ENCODE measurements at regions not wholly inside any gene's neighbourhood (a gene's known extent, or its start where the extent isn't known, plus 50 kb on each side); places are given as distances from the start of the nearest gene placed in this dataset.

- POLR2A ChIA-PET (ENCODE audit: unreplicated experiment): no interaction called here
- Histone ChIP-seq H3K4me3 (no peak overlapping the region), H3K4me2 (no peak overlapping the region), H3K4me1 (replicated peaks; ENCODE audit: insufficient read depth) (no peaks in the 10 kb centered on the region), H3K36me3 (ENCODE audit: low read depth) (no peaks in the 10 kb centered on the region), H3F3A (ENCODE audit: insufficient read depth, low read depth) (no peaks in the 10 kb centered on the region), H2AFZ (no peak overlapping the region), H3K27ac (no peak overlapping the region), H3K27me3 (ENCODE audit: insufficient read depth, low read depth) (no peaks in the 10 kb centered on the region), H3K9me2 (ENCODE audit: insufficient read depth) (no peaks in the 10 kb centered on the region), H3K79me2 (ENCODE audit: low read depth) (no peaks in the 10 kb centered on the region), H3K9me3 (ENCODE audit: insufficient read depth, low read depth) (no peaks in the 10 kb centered on the region), H4K20me1 (ENCODE audit: insufficient read depth) (no peaks in the 10 kb centered on the region)
- BruUV-seq (replicated peaks): no TSS peak
- no peak for TF ChIP-seq EZH2 (IDR thresholded peaks at IDR 0.05; ENCODE audit: low read depth)
- TF ChIP-seq, protein P1, sequence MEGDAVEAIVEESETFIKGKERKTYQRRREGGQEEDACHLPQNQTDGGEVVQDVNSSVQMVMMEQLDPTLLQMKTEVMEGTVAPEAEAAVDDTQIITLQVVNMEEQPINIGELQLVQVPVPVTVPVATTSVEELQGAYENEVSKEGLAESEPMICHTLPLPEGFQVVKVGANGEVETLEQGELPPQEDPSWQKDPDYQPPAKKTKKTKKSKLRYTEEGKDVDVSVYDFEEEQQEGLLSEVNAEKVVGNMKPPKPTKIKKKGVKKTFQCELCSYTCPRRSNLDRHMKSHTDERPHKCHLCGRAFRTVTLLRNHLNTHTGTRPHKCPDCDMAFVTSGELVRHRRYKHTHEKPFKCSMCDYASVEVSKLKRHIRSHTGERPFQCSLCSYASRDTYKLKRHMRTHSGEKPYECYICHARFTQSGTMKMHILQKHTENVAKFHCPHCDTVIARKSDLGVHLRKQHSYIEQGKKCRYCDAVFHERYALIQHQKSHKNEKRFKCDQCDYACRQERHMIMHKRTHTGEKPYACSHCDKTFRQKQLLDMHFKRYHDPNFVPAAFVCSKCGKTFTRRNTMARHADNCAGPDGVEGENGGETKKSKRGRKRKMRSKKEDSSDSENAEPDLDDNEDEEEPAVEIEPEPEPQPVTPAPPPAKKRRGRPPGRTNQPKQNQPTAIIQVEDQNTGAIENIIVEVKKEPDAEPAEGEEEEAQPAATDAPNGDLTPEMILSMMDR (conservative IDR thresholded peaks at IDR 0.05): no peak
- no peak for DNase-seq
- intact Hi-C loops (cut with micrococcal nuclease; ENCODE audit: unreplicated experiment): no loop called here
- CTCF ChIA-PET: no interaction called here
These were observed 88.0 kb upstream of the TMEM132C start for GRCh38 chr12:128178966-128179365.

GRCh38 chr12:128180166-128180565 lies 86.8 kb upstream of the TMEM132C start:
- no peaks in the 10 kb centered on the region for H3K36me3 ChIP-seq (ENCODE audit: low read depth)

GRCh38 chr12:128190052-128190451 lies 76.9 kb upstream of the TMEM132C start:
- H3K9me3 ChIP-seq (ENCODE audit: insufficient read depth, low read depth): no peaks in the 10 kb centered on the region
- DNase-seq: no peak
- no peaks in the 10 kb centered on the region for H4K20me1 ChIP-seq (ENCODE audit: insufficient read depth)

More at GRCh38 chr12:128180166-128180565, 86.8 kb upstream of the TMEM132C start:
- Histone ChIP-seq H3K4me3 (no peak overlapping the region), H3K4me2 (no peak overlapping the region), H3K79me2 (ENCODE audit: low read depth) (no peaks in the 10 kb centered on the region), H2AFZ (no peak overlapping the region), H3K27me3 (ENCODE audit: insufficient read depth, low read depth) (no peaks in the 10 kb centered on the region), H3F3A (ENCODE audit: insufficient read depth, low read depth) (no peaks in the 10 kb centered on the region), H3K9me2 (ENCODE audit: insufficient read depth) (no peaks in the 10 kb centered on the region), H3K4me1 (replicated peaks; ENCODE audit: insufficient read depth) (no peaks in the 10 kb centered on the region), H3K27ac (no peak overlapping the region), H4K20me1 (ENCODE audit: insufficient read depth) (no peaks in the 10 kb centered on the region), H3K9me3 (ENCODE audit: insufficient read depth, low read depth) (no peaks in the 10 kb centered on the region)
- no TSS peak for BruUV-seq (replicated peaks)
- ChIA-PET POLR2A (ENCODE audit: unreplicated experiment) (no interaction called here), CTCF (no interaction called here)
- no peak for DNase-seq
- intact Hi-C loops (cut with micrococcal nuclease; ENCODE audit: unreplicated experiment): no loop called here
- TF ChIP-seq EZH2 (IDR thresholded peaks at IDR 0.05; ENCODE audit: low read depth): no peak
- TF ChIP-seq, protein P1 (conservative IDR thresholded peaks at IDR 0.05): no peak

More at GRCh38 chr12:128190052-128190451, 76.9 kb upstream of the TMEM132C start:
- Histone ChIP-seq H3K27ac (no peak overlapping the region), H3K79me2 (ENCODE audit: low read depth) (no peaks in the 10 kb centered on the region), H3F3A (ENCODE audit: insufficient read depth, low read depth) (no peaks in the 10 kb centered on the region), H3K4me1 (replicated peaks; ENCODE audit: insufficient read depth) (no peaks in the 10 kb centered on the region), H3K4me2 (no peak overlapping the region), H3K36me3 (ENCODE audit: low read depth) (no peaks in the 10 kb centered on the region), H3K9me2 (ENCODE audit: insufficient read depth) (no peaks in the 10 kb centered on the region), H3K27me3 (ENCODE audit: insufficient read depth, low read depth) (no peaks in the 10 kb centered on the region), H2AFZ (no peak overlapping the region), H3K4me3 (no peak overlapping the region)
- ChIA-PET POLR2A (ENCODE audit: unreplicated experiment) (no interaction called here), CTCF (no interaction called here)
- TF ChIP-seq EZH2 (IDR thresholded peaks at IDR 0.05; ENCODE audit: low read depth): no peak
- TF ChIP-seq, protein P1 (conservative IDR thresholded peaks at IDR 0.05): no peak
- intact Hi-C loops (cut with micrococcal nuclease; ENCODE audit: unreplicated experiment): no loop called here
- no TSS peak for BruUV-seq (replicated peaks)
